B cell (primary cell): ENCODE measurements at regions not wholly inside any gene's neighbourhood (a gene's known extent, or its start where the extent isn't known, plus 50 kb on each side); places are given as distances from the start of the nearest gene placed in this dataset.

Source experiments
- ATAC-seq: fragments of 200-7000 bp; cut with Tn5 transposase; one replicate; pipeline ENCODE4 v1.10.0; 2021; ENCODE audit warnings: low read depth, mild to moderate bottlenecking, moderate number of reproducible peaks, moderate library complexity
- CTCF ChIA-PET: fragments of 350-600 bp; sonication (Branson Sonifier 250); formaldehyde crosslinking; loops from one replicate; lab custom pipeline; 2021; ENCODE audit warnings: antibody characterized with exemption, inconsistent platforms; lab: Charles Lee
- POLR2A ChIA-PET: fragments of 350-600 bp; sonication (Branson Sonifier 250); formaldehyde crosslinking; loops from one replicate; lab custom pipeline; 2021; ENCODE audit warnings: antibody characterized with exemption; lab: Charles Lee
- DNase-seq: peaks from one replicate; pipeline ENCODE4 v3.0.0; 2013
- H2AFZ ChIP-seq: 2 replicates; pipeline ENCODE4 v1.6.1; 2012; ENCODE audit warnings: mild to moderate bottlenecking, low read depth, low read length; ENCODE audit not compliant: insufficient read depth, poor library complexity, severe bottlenecking
- H3K27ac ChIP-seq, 2 donors: 1 replicate in 1 of 2; 2 replicates in 1 of 2; pipeline ENCODE4 v1.5.1; 2012 to 2013; ENCODE audit warnings: low read length in 2 of 2, mild to moderate bottlenecking in 2 of 2, moderate library complexity in 1 of 2
- H3K27me3 ChIP-seq, 4 experiments: fragments of 200-600 bp in 1 of 4; sonication (generic) in 1 of 4; replicated peaks in 1 of 4; 1 replicate in 2 of 4; 2 replicates in 2 of 4; pipeline versions ENCODE4 v1.6.1 to v1.7.0; 2013 to 2016; ENCODE audit warnings: low read length in 3 of 4, mild to moderate bottlenecking in 2 of 4, mixed read lengths in 1 of 4, moderate library complexity in 1 of 4; ENCODE audit not compliant: insufficient read depth in 4 of 4, control insufficient read depth in 3 of 4; ENCODE audit errors: control extremely low read depth in 1 of 4
- H3K36me3 ChIP-seq, 2 experiments: replicated peaks in 1 of 2; 1 replicate in 1 of 2; 2 replicates in 1 of 2; pipeline versions ENCODE4 v1.6.1 to v1.7.1; 2013; ENCODE audit warnings: low read length in 1 of 2; ENCODE audit not compliant: insufficient read depth in 2 of 2, control insufficient read depth in 1 of 2; ENCODE audit errors: control extremely low read depth in 1 of 2, extremely low read depth in 1 of 2
- H3K4me1 ChIP-seq, 2 donors: fragments of 200-600 bp in 1 of 2; sonication (generic) in 1 of 2; 1 replicate in 1 of 2; 2 replicates in 1 of 2; pipeline versions ENCODE4 v1.5.1 to v1.6.1; 2013 to 2017; ENCODE audit warnings: low read length in 2 of 2; ENCODE audit not compliant: control insufficient read depth in 2 of 2, insufficient read depth in 2 of 2
- H3K4me2 ChIP-seq: replicated peaks from 2 replicates; pipeline ENCODE3; 2012; ENCODE audit warnings: mild to moderate bottlenecking, low read depth, low read length; ENCODE audit not compliant: poor library complexity, severe bottlenecking
- H3K4me3 ChIP-seq, 5 experiments: fragments of 200-600 bp in 1 of 5; sonication (generic) in 1 of 5; 1 replicate in 3 of 5; 2 replicates in 2 of 5; pipeline versions ENCODE4 v1.5.1 to v1.7.0; 2011 to 2016; ENCODE audit warnings: low read length in 4 of 5, mild to moderate bottlenecking in 4 of 5, low read depth in 2 of 5, control low read depth in 1 of 5, moderate library complexity in 1 of 5; ENCODE audit not compliant: insufficient read depth in 1 of 5; ENCODE audit errors: control extremely low read depth in 1 of 5, extremely low read depth in 1 of 5
- H3K79me2 ChIP-seq: fragments of 200-600 bp; sonication (generic); one replicate; pipeline ENCODE4 v1.6.0; 2016; ENCODE audit warnings: low read length; ENCODE audit not compliant: control insufficient read depth, insufficient read depth
- H3K9ac ChIP-seq: fragments of 200-600 bp; sonication (generic); 2 replicates; pipeline ENCODE4 v1.6.1; 2017; ENCODE audit warnings: mild to moderate bottlenecking, low read length, moderate library complexity
- H3K9me3 ChIP-seq, 3 donors: one replicate each; pipeline versions ENCODE4 v1.6.1 to v1.7.1; 2013; ENCODE audit warnings: low read length in 2 of 3; ENCODE audit not compliant: control insufficient read depth in 2 of 3, insufficient read depth in 1 of 3; ENCODE audit errors: control extremely low read depth in 1 of 3
- H4K20me1 ChIP-seq: 2 replicates; pipeline ENCODE4 v1.6.0; 2012; ENCODE audit warnings: mild to moderate bottlenecking, low read length; ENCODE audit not compliant: insufficient read depth, control insufficient read depth, poor library complexity, severe bottlenecking
- H3K27ac Mint-ChIP-seq: one replicate; pipeline ENCODE4 v1.8.0; 2021; ENCODE audit warnings: mixed read lengths
- H3K27me3 Mint-ChIP-seq: one replicate; pipeline ENCODE4 v1.8.0; 2021; ENCODE audit warnings: mixed read lengths
- H3K4me1 Mint-ChIP-seq: one replicate; pipeline ENCODE4 v1.8.0; 2021; ENCODE audit warnings: mixed read lengths
- H3K4me3 Mint-ChIP-seq: one replicate; pipeline ENCODE4 v1.8.0; 2021; ENCODE audit warnings: mixed read lengths
- H3K9me3 Mint-ChIP-seq: one replicate; pipeline ENCODE4 v1.8.0; 2022; ENCODE audit warnings: mixed read lengths; ENCODE audit not compliant: insufficient read depth
- EZH2 ChIP-seq: IDR thresholded peaks from 2 replicates; pipeline ENCODE4 v1.6.1; 2012; ENCODE audit warnings: borderline replicate concordance, low read depth, mild to moderate bottlenecking, moderate library complexity, low read length; ENCODE audit not compliant: insufficient read depth, poor library complexity, severe bottlenecking
- WGBS: methylation state at CpG from one replicate; pipeline ENCODE4 v1.1.5; 2013; ENCODE audit warnings: missing lambda C conversion rate; ENCODE audit not compliant: insufficient coverage; 5-methylcytosine and 5-hydroxymethylcytosine counted together
- intact Hi-C: fragments of 100-400 bp; cut with micrococcal nuclease; formaldehyde crosslinking; loops from one replicate; pipeline ENCODE4 v1.10.0; 2022
- TF ChIP-seq, protein P1 (sequence below): fragments of 200-600 bp; IDR thresholded peaks from one replicate; pipeline ENCODE4 v1.8.0; 2022; ENCODE audit warnings: antibody characterized with exemption, mild to moderate bottlenecking

DNA sequence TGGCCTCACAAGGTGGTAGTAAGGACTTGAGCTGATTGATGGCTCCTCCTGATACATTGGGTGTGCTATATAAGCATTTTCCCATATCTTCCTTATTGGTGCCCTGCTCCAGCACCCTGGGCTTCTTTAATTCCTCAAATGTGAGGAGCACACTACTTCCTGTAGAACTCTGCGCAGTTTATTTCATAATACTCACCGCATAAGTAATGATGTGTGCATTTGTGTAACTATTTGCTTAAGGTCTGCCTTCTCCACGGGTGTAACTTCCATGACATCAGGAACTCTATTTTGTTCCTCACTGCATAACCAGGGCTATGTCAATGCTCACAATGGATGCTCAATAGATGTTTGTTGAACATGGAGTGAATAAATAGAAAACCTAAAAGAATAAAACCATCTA, 392.2 kb downstream of the SEC23A start:
- ChIA-PET CTCF (no interaction called here), POLR2A (no interaction called here)
- WGBS = no CpG with 5 or more reads among the region's 3 CpGs
- no peaks in the 10 kb centered on the region for H4K20me1 ChIP-seq
- Mint-ChIP-seq H3K4me1 (no peaks in the 10 kb centered on the region), H3K9me3 (no peaks in the 10 kb centered on the region), H3K27ac (no peak overlapping the region), H3K27me3 (no peaks in the 10 kb centered on the region), H3K4me3 (no peak overlapping the region)
- H3K79me2 ChIP-seq = no peaks in the 10 kb centered on the region
- ATAC-seq (no peak), DNase-seq (no peak)
- no peak overlapping the region for H2AFZ ChIP-seq
- H3K4me3 ChIP-seq = no peak overlapping the region
- no peak overlapping the region for H3K9ac ChIP-seq
- H3K9me3 ChIP-seq = no peaks in the 10 kb centered on the region
- H3K27ac ChIP-seq = no peak overlapping the region
- no peaks in the 10 kb centered on the region for H3K27me3 ChIP-seq
- no peaks in the 10 kb centered on the region for H3K4me1 ChIP-seq
- no peaks in the 10 kb centered on the region for H3K36me3 ChIP-seq
- no peak for TF ChIP-seq EZH2
- TF ChIP-seq, protein P1, sequence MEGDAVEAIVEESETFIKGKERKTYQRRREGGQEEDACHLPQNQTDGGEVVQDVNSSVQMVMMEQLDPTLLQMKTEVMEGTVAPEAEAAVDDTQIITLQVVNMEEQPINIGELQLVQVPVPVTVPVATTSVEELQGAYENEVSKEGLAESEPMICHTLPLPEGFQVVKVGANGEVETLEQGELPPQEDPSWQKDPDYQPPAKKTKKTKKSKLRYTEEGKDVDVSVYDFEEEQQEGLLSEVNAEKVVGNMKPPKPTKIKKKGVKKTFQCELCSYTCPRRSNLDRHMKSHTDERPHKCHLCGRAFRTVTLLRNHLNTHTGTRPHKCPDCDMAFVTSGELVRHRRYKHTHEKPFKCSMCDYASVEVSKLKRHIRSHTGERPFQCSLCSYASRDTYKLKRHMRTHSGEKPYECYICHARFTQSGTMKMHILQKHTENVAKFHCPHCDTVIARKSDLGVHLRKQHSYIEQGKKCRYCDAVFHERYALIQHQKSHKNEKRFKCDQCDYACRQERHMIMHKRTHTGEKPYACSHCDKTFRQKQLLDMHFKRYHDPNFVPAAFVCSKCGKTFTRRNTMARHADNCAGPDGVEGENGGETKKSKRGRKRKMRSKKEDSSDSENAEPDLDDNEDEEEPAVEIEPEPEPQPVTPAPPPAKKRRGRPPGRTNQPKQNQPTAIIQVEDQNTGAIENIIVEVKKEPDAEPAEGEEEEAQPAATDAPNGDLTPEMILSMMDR = no peak
- intact Hi-C loops = no loop called here
- H3K4me2 ChIP-seq = no peak overlapping the region

GRCh38 chr14:38710196-38710595, 392.8 kb downstream of the SEC23A start:
- no peaks in the 10 kb centered on the region for H3K4me1 Mint-ChIP-seq
- no peaks in the 10 kb centered on the region for H3K79me2 ChIP-seq
- no peaks in the 10 kb centered on the region for H3K9me3 Mint-ChIP-seq
- no peaks in the 10 kb centered on the region for H3K9me3 ChIP-seq
- no peak overlapping the region for H3K27ac Mint-ChIP-seq
- H3K36me3 ChIP-seq = no peaks in the 10 kb centered on the region
- H3K4me3 ChIP-seq = no peak overlapping the region
- no peaks in the 10 kb centered on the region for H3K4me1 ChIP-seq
- POLR2A ChIA-PET = no interaction called here
- no peak overlapping the region for H3K27ac ChIP-seq
- DNase-seq = no peak
- no peak for TF ChIP-seq EZH2
- TF ChIP-seq, protein P1 = no peak
- CTCF ChIA-PET = no interaction called here
- no peak overlapping the region for H3K9ac ChIP-seq
- intact Hi-C loops = no loop called here
- no peak overlapping the region for H2AFZ ChIP-seq
- H4K20me1 ChIP-seq = no peaks in the 10 kb centered on the region
- H3K27me3 Mint-ChIP-seq = no peaks in the 10 kb centered on the region
- H3K4me2 ChIP-seq = no peak overlapping the region
- WGBS = 71% methylated on average over 1 of the region's 6 CpGs
- H3K4me3 Mint-ChIP-seq = no peak overlapping the region
- no peaks in the 10 kb centered on the region for H3K27me3 ChIP-seq
- no peak for ATAC-seq
